ENCODE measurements at regions not wholly inside any gene's neighbourhood (a gene's known extent, or its start where the extent isn't known, plus 50 kb on each side); places are given as distances from the start of the nearest gene placed in this dataset.

- Histone ChIP-seq H3K27me3 (replicated peaks; ENCODE audit: insufficient read depth) (0 out of 2 replicates have a peak, but pooled peaks cover 2% of the 10 kb centered on the region), H3K9ac (no peak overlapping the region), H3K9me2 (ENCODE audit: insufficient read depth) (no peaks in the 10 kb centered on the region), H3K4me3 (no peak overlapping the region), H4K20me1 (ENCODE audit: insufficient read depth) (no peaks in the 10 kb centered on the region), H3K4me1 (ENCODE audit: insufficient read depth) (no peaks in the 10 kb centered on the region), H3K36me3 (ENCODE audit: low read depth) (no peaks in the 10 kb centered on the region), H3K27ac (no peak overlapping the region), H3F3A (ENCODE audit: insufficient read depth) (no peaks in the 10 kb centered on the region), H3K4me2 (ENCODE audit: unreplicated experiment) (no peak overlapping the region), H3K9me3 (ENCODE audit: low read depth) (no peaks in the 10 kb centered on the region), H2AFZ (no peak overlapping the region), H3K79me2 (ENCODE audit: insufficient read depth) (no peaks in the 10 kb centered on the region)
- DNase-seq, result no peak
- TF ChIP-seq EZH2phosphoT487 (IDR thresholded peaks at IDR 0.05; ENCODE audit: insufficient read depth, low read depth) (no peak), EZH2 (IDR thresholded peaks at IDR 0.05; ENCODE audit: insufficient read depth, poor library complexity, severe bottlenecking) (no peak)
- in situ Hi-C loops (cut with MboI), result no loop called here
Observed at GRCh38 chr2:221924576-221924975, 352.5 kb upstream of the EPHA4 start.

- Histone ChIP-seq H3K4me2 (ENCODE audit: unreplicated experiment) (no peak overlapping the region), H3K4me1 (ENCODE audit: insufficient read depth) (no peaks in the 10 kb centered on the region), H3K27ac (no peak overlapping the region), H3K9me3 (ENCODE audit: low read depth) (no peaks in the 10 kb centered on the region), H3K79me2 (ENCODE audit: insufficient read depth) (no peaks in the 10 kb centered on the region), H3F3A (ENCODE audit: insufficient read depth) (no peaks in the 10 kb centered on the region), H3K36me3 (ENCODE audit: low read depth) (no peaks in the 10 kb centered on the region), H3K27me3 (replicated peaks; ENCODE audit: insufficient read depth) (no peaks in the 10 kb centered on the region), H2AFZ (no peak overlapping the region), H3K9ac (no peak overlapping the region), H4K20me1 (ENCODE audit: insufficient read depth) (no peaks in the 10 kb centered on the region), H3K4me3 (no peak overlapping the region), H3K9me2 (ENCODE audit: insufficient read depth) (no peaks in the 10 kb centered on the region)
- 33 to 35% methylated on average over 2 of the region's 2 CpGs for WGBS, 2 experiments (ENCODE audit: low coverage in 1 of 2, low lambda C conversion rate in 2 of 2, missing lambda C conversion rate in 2 of 2)
- in situ Hi-C loops (cut with MboI), result no loop called here
- TF ChIP-seq EZH2phosphoT487 (IDR thresholded peaks at IDR 0.05; ENCODE audit: insufficient read depth, low read depth), result no peak
- no peak for TF ChIP-seq EZH2 (IDR thresholded peaks at IDR 0.05; ENCODE audit: insufficient read depth, poor library complexity, severe bottlenecking)
- DNase-seq, result no peak
Observed at GRCh38 chr2:221915926-221916325, 343.8 kb upstream of the EPHA4 start.

GRCh38 chr2:221914334-221914880 lies 342.3 kb upstream of the EPHA4 start:
- no peak overlapping the region for H3K4me2 ChIP-seq (ENCODE audit: unreplicated experiment)
- H4K20me1 ChIP-seq (ENCODE audit: insufficient read depth), result no peaks in the 10 kb centered on the region
- no peaks in the 10 kb centered on the region for H3F3A ChIP-seq (ENCODE audit: insufficient read depth)
- H3K4me3 ChIP-seq, result no peak overlapping the region
- in situ Hi-C loops (cut with MboI), result no loop called here
- H2AFZ ChIP-seq, result no peak overlapping the region
- no peaks in the 10 kb centered on the region for H3K9me2 ChIP-seq (ENCODE audit: insufficient read depth)
- 30 to 33% methylated on average over 3 of the region's 3 CpGs for WGBS, 2 experiments (ENCODE audit: low coverage in 1 of 2, low lambda C conversion rate in 2 of 2, missing lambda C conversion rate in 2 of 2)
- no peak for TF ChIP-seq EZH2phosphoT487 (IDR thresholded peaks at IDR 0.05; ENCODE audit: insufficient read depth, low read depth)
- no peak overlapping the region for H3K9ac ChIP-seq
- no peaks in the 10 kb centered on the region for H3K9me3 ChIP-seq (ENCODE audit: low read depth)
- H3K4me1 ChIP-seq (ENCODE audit: insufficient read depth), result no peaks in the 10 kb centered on the region
- DNase-seq, result no peak
- no peak overlapping the region for H3K27ac ChIP-seq
- no peaks in the 10 kb centered on the region for H3K36me3 ChIP-seq (ENCODE audit: low read depth)
- no peaks in the 10 kb centered on the region for H3K27me3 ChIP-seq (replicated peaks; ENCODE audit: insufficient read depth)
- H3K79me2 ChIP-seq (ENCODE audit: insufficient read depth), result no peaks in the 10 kb centered on the region

- TF ChIP-seq EZH2phosphoT487 (IDR thresholded peaks at IDR 0.05; ENCODE audit: insufficient read depth, low read depth) (no peak), EZH2 (IDR thresholded peaks at IDR 0.05; ENCODE audit: insufficient read depth, poor library complexity, severe bottlenecking) (no peak)
- no peaks in the 10 kb centered on the region for H3F3A ChIP-seq (ENCODE audit: insufficient read depth)
- DNase-seq, result no peak
- no peak overlapping the region for H3K27ac ChIP-seq
- H2AFZ ChIP-seq, result no peak overlapping the region
- WGBS, 2 experiments (ENCODE audit: low coverage in 1 of 2, low lambda C conversion rate in 2 of 2, missing lambda C conversion rate in 2 of 2), result 18 to 27% methylated on average over 1 of the region's 1 CpG
- no peaks in the 10 kb centered on the region for H4K20me1 ChIP-seq (ENCODE audit: insufficient read depth)
- no peaks in the 10 kb centered on the region for H3K9me3 ChIP-seq (ENCODE audit: low read depth)
- H3K79me2 ChIP-seq (ENCODE audit: insufficient read depth), result no peaks in the 10 kb centered on the region
- no peaks in the 10 kb centered on the region for H3K9me2 ChIP-seq (ENCODE audit: insufficient read depth)
- no peak overlapping the region for H3K4me3 ChIP-seq
- no peaks in the 10 kb centered on the region for H3K36me3 ChIP-seq (ENCODE audit: low read depth)
- in situ Hi-C loops (cut with MboI), result no loop called here
- H3K4me1 ChIP-seq (ENCODE audit: insufficient read depth), result no peaks in the 10 kb centered on the region
- no peak overlapping the region for H3K4me2 ChIP-seq (ENCODE audit: unreplicated experiment)
- no peaks in the 10 kb centered on the region for H3K27me3 ChIP-seq (replicated peaks; ENCODE audit: insufficient read depth)
- H3K9ac ChIP-seq, result no peak overlapping the region
Observed at GRCh38 chr2:221911890-221912289, 339.8 kb upstream of the EPHA4 start.

GRCh38 chr2:221911321-221911720 lies 339.2 kb upstream of the EPHA4 start:
- Histone ChIP-seq H3K4me3 (no peak overlapping the region), H3K9me3 (ENCODE audit: low read depth) (no peaks in the 10 kb centered on the region), H3K4me2 (ENCODE audit: unreplicated experiment) (no peak overlapping the region), H3F3A (ENCODE audit: insufficient read depth) (no peaks in the 10 kb centered on the region), H3K36me3 (ENCODE audit: low read depth) (no peaks in the 10 kb centered on the region), H3K79me2 (ENCODE audit: insufficient read depth) (no peaks in the 10 kb centered on the region), H3K4me1 (ENCODE audit: insufficient read depth) (no peaks in the 10 kb centered on the region), H2AFZ (no peak overlapping the region), H3K27me3 (replicated peaks; ENCODE audit: insufficient read depth) (no peaks in the 10 kb centered on the region), H3K27ac (no peak overlapping the region), H3K9me2 (ENCODE audit: insufficient read depth) (no peaks in the 10 kb centered on the region), H3K9ac (no peak overlapping the region), H4K20me1 (ENCODE audit: insufficient read depth) (no peaks in the 10 kb centered on the region)
- no peak for TF ChIP-seq EZH2 (IDR thresholded peaks at IDR 0.05; ENCODE audit: insufficient read depth, poor library complexity, severe bottlenecking)
- no peak for TF ChIP-seq EZH2phosphoT487 (IDR thresholded peaks at IDR 0.05; ENCODE audit: insufficient read depth, low read depth)
- 31 to 43% methylated on average over 4 of the region's 4 CpGs for WGBS, 2 experiments (ENCODE audit: low coverage in 1 of 2, low lambda C conversion rate in 2 of 2, missing lambda C conversion rate in 2 of 2)
- DNase-seq, result no peak
- in situ Hi-C loops (cut with MboI), result no loop called here
